Neuronal stem cell (in vitro differentiated cells): ENCODE measurements at regions not wholly inside any gene's neighbourhood (a gene's known extent, or its start where the extent isn't known, plus 50 kb on each side); places are given as distances from the start of the nearest gene placed in this dataset.

Experiments
- DNase-seq: peaks from one replicate; pipeline ENCODE4 v3.0.0-alpha.2; 2013; ENCODE audit warnings: low spot score
- H2AFZ ChIP-seq: one replicate; pipeline ENCODE4 v1.6.1; 2013; ENCODE audit warnings: mild to moderate bottlenecking, low read length, inconsistent platforms
- H2AK5ac ChIP-seq: 2 replicates; pipeline ENCODE4 v1.6.1; 2013; ENCODE audit warnings: low read depth, mild to moderate bottlenecking, inconsistent platforms, low read length, moderate library complexity, mixed read lengths
- H2BK120ac ChIP-seq: 2 replicates; pipeline ENCODE4 v1.6.1; 2013; ENCODE audit warnings: low read depth, mild to moderate bottlenecking, inconsistent platforms, low read length, moderate library complexity, mixed read lengths
- H2BK12ac ChIP-seq: one replicate; pipeline ENCODE4 v1.6.1; 2013; ENCODE audit warnings: low read length, inconsistent platforms
- H2BK15ac ChIP-seq: 2 replicates; pipeline ENCODE4 v1.6.1; 2013; ENCODE audit warnings: mild to moderate bottlenecking, low read length, inconsistent platforms, mixed read lengths
- H2BK5ac ChIP-seq: one replicate; pipeline ENCODE4 v1.6.1; 2013; ENCODE audit warnings: inconsistent platforms, mild to moderate bottlenecking, low read length, moderate library complexity
- H3K14ac ChIP-seq: one replicate; pipeline ENCODE4 v1.6.1; 2013; ENCODE audit warnings: low read length, inconsistent platforms
- H3K18ac ChIP-seq: 2 replicates; pipeline ENCODE4 v1.6.1; 2013; ENCODE audit warnings: low read length, inconsistent platforms
- H3K23ac ChIP-seq: 2 replicates; pipeline ENCODE4 v1.6.1; 2013; ENCODE audit warnings: low read depth, mild to moderate bottlenecking, mixed read lengths, low read length, inconsistent platforms; ENCODE audit not compliant: poor library complexity
- H3K27ac ChIP-seq: replicated peaks from 3 replicates; pipeline ENCODE4 v1.5.1; 2013; ENCODE audit warnings: low read length, inconsistent platforms
- H3K27me3 ChIP-seq, 3 experiments: 2 replicates each; pipeline ENCODE4 v1.6.1; 2013; ENCODE audit warnings: low read length in 3 of 3, mild to moderate bottlenecking in 2 of 3, inconsistent platforms in 1 of 3, low read depth in 1 of 3, mixed read lengths in 1 of 3, moderate library complexity in 1 of 3; ENCODE audit not compliant: control insufficient read depth in 3 of 3, insufficient read depth in 3 of 3
- H3K36me3 ChIP-seq, 2 donors: replicated peaks in 1 of 2; 2 replicates each; pipeline ENCODE4 v1.6.1; 2013; ENCODE audit warnings: low read length in 2 of 2; ENCODE audit not compliant: control insufficient read depth in 2 of 2, insufficient read depth in 2 of 2
- H3K4ac ChIP-seq: 2 replicates; pipeline ENCODE4 v1.6.1; 2013; ENCODE audit warnings: inconsistent platforms, mild to moderate bottlenecking, low read length, moderate library complexity
- H3K4me1 ChIP-seq, 2 donors: 1 replicate in 1 of 2; 2 replicates in 1 of 2; pipeline ENCODE4 v1.6.1; 2013; ENCODE audit warnings: low read length in 2 of 2, low read depth in 1 of 2; ENCODE audit not compliant: control insufficient read depth in 2 of 2, insufficient read depth in 1 of 2
- H3K4me2 ChIP-seq: one replicate; pipeline ENCODE4 v1.6.1; 2013; ENCODE audit warnings: mild to moderate bottlenecking, low read length, inconsistent platforms; ENCODE audit not compliant: insufficient read depth, poor library complexity, severe bottlenecking
- H3K4me3 ChIP-seq, 2 donors: 2 replicates each; pipeline ENCODE4 v1.5.1; 2013; ENCODE audit warnings: low read length in 2 of 2, mild to moderate bottlenecking in 2 of 2, inconsistent platforms in 1 of 2, moderate library complexity in 1 of 2
- H3K79me1 ChIP-seq: one replicate; pipeline ENCODE4 v1.6.1; 2013; ENCODE audit warnings: low read depth, mild to moderate bottlenecking, inconsistent platforms, low read length, moderate library complexity
- H3K9ac ChIP-seq: one replicate; pipeline ENCODE4 v1.6.1; 2013; ENCODE audit warnings: mild to moderate bottlenecking, low read depth, low read length, inconsistent platforms; ENCODE audit not compliant: poor library complexity
- H3K9me3 ChIP-seq, 2 donors: replicated peaks in 1 of 2; 2 replicates each; pipeline versions ENCODE3 to v1.6.1; 2013; ENCODE audit warnings: low read length in 2 of 2, mild to moderate bottlenecking in 2 of 2, inconsistent platforms in 1 of 2, low read depth in 1 of 2, mixed read lengths in 1 of 2, moderate library complexity in 1 of 2; ENCODE audit not compliant: control insufficient read depth in 2 of 2, insufficient read depth in 1 of 2
- H4K8ac ChIP-seq: one replicate; pipeline ENCODE4 v1.6.1; 2013; ENCODE audit warnings: low read depth, mild to moderate bottlenecking, inconsistent platforms, low read length, moderate library complexity
- H4K91ac ChIP-seq: one replicate; pipeline ENCODE4 v1.6.1; 2013; ENCODE audit warnings: low read length, low read depth, mild to moderate bottlenecking, inconsistent platforms; ENCODE audit not compliant: poor library complexity
- WGBS, 2 donors: extraction: QIAGEN DNeasy Blood & Tissue Kit; methylation state at CpG; one replicate each; pipeline ENCODE4 v1.1.7; 2013; ENCODE audit warnings: missing lambda C conversion rate in 2 of 2, mixed read lengths in 1 of 2; ENCODE audit not compliant: insufficient read length in 2 of 2, insufficient replicate concordance in 1 of 2; ENCODE audit errors: extremely low coverage in 2 of 2; 5-methylcytosine and 5-hydroxymethylcytosine counted together

DNA sequence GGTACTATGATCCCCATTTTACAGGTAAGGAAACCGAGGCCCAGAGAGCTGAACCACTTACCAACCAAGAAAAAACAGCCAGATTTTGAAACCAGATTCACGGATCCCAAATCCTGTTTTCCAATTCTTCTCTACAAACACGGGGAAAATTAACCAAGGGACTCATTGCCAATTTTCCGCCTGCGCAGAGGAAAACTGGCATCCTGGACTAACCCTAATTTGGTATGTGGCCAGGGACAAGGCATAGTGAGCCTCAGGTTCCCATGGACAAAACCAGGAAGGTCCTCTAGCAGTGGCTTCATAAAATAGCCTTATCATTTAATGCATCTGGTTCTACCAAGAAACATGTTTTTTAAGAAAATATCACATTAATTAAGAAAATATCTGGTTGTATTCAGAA is 517.3 kb downstream of the MED13L start:
- H3K79me1 ChIP-seq: no peaks in the 10 kb centered on the region
- no peak overlapping the region for H3K9ac ChIP-seq
- no peaks in the 10 kb centered on the region for H3K9me3 ChIP-seq
- H3K4ac ChIP-seq: no peak overlapping the region
- peaks cover 0 to 32% (median 0%) of the 10 kb centered on the region in 3 experiments for H3K27me3 ChIP-seq
- no peak overlapping the region for H2BK15ac ChIP-seq
- no peak overlapping the region for H4K91ac ChIP-seq
- no peak overlapping the region for H4K8ac ChIP-seq
- no peak overlapping the region for H3K18ac ChIP-seq
- no peak overlapping the region for H3K27ac ChIP-seq
- no peak overlapping the region for H2BK120ac ChIP-seq
- H3K4me2 ChIP-seq: no peak overlapping the region
- no peak overlapping the region for H3K4me3 ChIP-seq
- no peak overlapping the region for H3K14ac ChIP-seq
- H2AK5ac ChIP-seq: no peak overlapping the region
- H3K4me1 ChIP-seq: peaks cover 0 to 1% of the 10 kb centered on the region in 2 donors
- no peaks in the 10 kb centered on the region for H3K36me3 ChIP-seq
- H2BK5ac ChIP-seq: no peak overlapping the region
- WGBS, 2 donors: no CpG with 5 or more reads among the region's 5 CpGs
- H2AFZ ChIP-seq: no peak overlapping the region
- H3K23ac ChIP-seq: no peak overlapping the region
- H2BK12ac ChIP-seq: no peak overlapping the region
- DNase-seq: no peak

DNA sequence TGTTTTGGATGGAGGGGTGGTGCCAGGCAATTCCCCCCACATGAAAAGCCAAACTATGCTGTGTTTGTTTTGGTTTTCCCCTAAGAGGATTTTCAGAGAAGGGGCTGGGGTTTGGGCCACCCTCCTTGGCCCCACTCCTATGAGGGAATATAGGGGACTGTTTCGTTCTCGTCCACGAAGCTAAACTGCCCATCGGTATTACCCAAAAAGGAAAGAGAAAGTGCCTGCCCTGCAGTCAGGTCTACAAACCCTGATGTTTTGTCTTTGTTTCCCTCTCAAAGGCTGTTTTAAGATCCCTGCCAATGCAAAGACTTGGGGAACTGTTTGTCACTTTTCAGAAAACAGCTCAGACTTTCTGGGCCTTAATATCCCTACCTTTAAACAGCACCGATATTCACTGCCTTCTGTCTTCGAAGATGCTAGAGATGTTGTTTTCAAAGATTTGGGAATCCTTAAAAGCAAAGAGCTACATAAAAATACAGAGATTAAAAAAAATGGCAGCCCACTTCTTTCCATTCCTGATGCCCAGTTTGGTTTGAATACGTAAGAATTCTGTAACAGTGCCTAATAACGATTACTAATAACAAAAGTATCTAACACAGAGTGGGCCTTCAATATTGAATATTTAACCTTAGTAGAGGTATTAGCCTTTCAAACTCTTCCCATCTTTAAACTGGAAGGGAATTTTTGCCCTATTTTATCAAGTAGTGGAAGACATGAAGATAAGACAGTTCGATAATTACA is 518.4 kb downstream of the MED13L start:
- Histone ChIP-seq H3K27me3 (peaks cover 0 to 39% (median 0%) of the 10 kb centered on the region in 3 experiments), H3K4me1 (peaks cover 0 to 1% of the 10 kb centered on the region in 2 donors), H3K4me3 (no peak overlapping the region), H3K18ac (no peak overlapping the region), H3K4me2 (no peak overlapping the region), H2BK5ac (no peak overlapping the region), H4K91ac (no peak overlapping the region), H3K9me3 (no peaks in the 10 kb centered on the region), H3K79me1 (no peaks in the 10 kb centered on the region), H2AFZ (no peak overlapping the region), H2BK15ac (no peak overlapping the region), H2BK120ac (no peak overlapping the region), H3K23ac (no peak overlapping the region), H4K8ac (no peak overlapping the region), H3K36me3 (no peaks in the 10 kb centered on the region), H2AK5ac (no peak overlapping the region), H2BK12ac (no peak overlapping the region), H3K9ac (no peak overlapping the region), H3K14ac (no peak overlapping the region), H3K4ac (no peak overlapping the region), H3K27ac (no peak overlapping the region)
- DNase-seq: no peak
- WGBS, 2 donors: no CpG with 5 or more reads among the region's 9 CpGs

DNA sequence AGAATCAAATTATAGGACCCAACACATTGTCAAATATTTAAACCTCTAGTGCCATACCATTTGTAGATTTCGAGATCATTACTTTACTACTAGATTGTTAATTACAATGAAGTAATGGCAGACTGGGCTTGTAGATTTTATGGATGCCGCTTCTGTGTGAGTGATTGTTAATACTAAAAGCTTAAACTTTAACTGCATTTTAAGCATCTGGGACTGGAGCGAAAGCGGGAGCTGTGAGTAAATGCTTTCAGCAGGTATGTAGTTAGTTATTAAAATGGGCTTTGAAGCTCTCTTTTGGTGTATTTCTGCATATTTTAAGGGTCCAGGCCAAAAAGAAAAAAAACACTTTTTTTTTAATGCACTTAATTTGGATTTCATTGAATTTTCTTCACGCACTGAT is 519.3 kb downstream of the MED13L start:
- no peak overlapping the region for H3K9ac ChIP-seq
- H3K79me1 ChIP-seq: no peaks in the 10 kb centered on the region
- H3K18ac ChIP-seq: no peak overlapping the region
- H3K4ac ChIP-seq: no peak overlapping the region
- no peak overlapping the region for H3K23ac ChIP-seq
- H4K91ac ChIP-seq: no peak overlapping the region
- no CpG with 5 or more reads among the region's 5 CpGs for WGBS, 2 donors
- H2BK5ac ChIP-seq: no peak overlapping the region
- no peak overlapping the region for H2AK5ac ChIP-seq
- no peak overlapping the region for H4K8ac ChIP-seq
- H3K9me3 ChIP-seq: no peaks in the 10 kb centered on the region
- peaks cover 0 to 1% of the 10 kb centered on the region in 2 donors for H3K4me1 ChIP-seq
- no peak overlapping the region for H2BK12ac ChIP-seq
- no peak overlapping the region for H2BK120ac ChIP-seq
- no peak overlapping the region for H3K27ac ChIP-seq
- no peak for DNase-seq
- no peaks in the 10 kb centered on the region for H3K36me3 ChIP-seq
- no peak overlapping the region for H3K4me3 ChIP-seq
- H3K4me2 ChIP-seq: no peak overlapping the region
- no peak overlapping the region for H2BK15ac ChIP-seq
- no peak overlapping the region for H3K14ac ChIP-seq
- no peak overlapping the region for H2AFZ ChIP-seq
- H3K27me3 ChIP-seq: peaks cover 0 to 39% (median 0%) of the 10 kb centered on the region in 3 experiments

DNA sequence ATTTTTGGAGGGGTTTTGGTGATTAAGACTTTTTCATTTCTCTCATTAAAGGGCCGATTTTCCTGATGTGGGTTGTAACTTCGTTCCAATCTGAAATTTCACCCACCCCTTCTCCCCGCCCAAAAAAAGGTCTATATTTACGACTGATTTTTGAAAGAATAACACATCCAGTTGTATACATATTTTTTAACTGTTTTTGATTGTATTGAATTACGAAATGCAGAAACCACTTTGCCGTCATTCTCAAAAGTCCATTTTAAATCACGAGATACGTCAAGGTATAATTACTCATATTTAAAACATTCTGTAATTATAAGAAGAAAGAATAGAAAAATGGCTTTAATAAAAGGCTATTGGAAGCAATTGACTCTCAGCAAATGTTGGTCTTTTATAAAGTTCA is 520.7 kb downstream of the MED13L start:
- Histone ChIP-seq H3K23ac (no peak overlapping the region), H3K9me3 (no peaks in the 10 kb centered on the region), H2AFZ (no peak overlapping the region), H4K91ac (no peak overlapping the region), H3K4ac (no peak overlapping the region), H2BK12ac (no peak overlapping the region), H3K18ac (no peak overlapping the region), H3K79me1 (no peaks in the 10 kb centered on the region), H3K14ac (no peak overlapping the region), H3K4me3 (no peak overlapping the region), H2AK5ac (no peak overlapping the region), H3K9ac (no peak overlapping the region), H3K36me3 (no peaks in the 10 kb centered on the region), H4K8ac (no peak overlapping the region), H3K27ac (no peak overlapping the region), H2BK5ac (no peak overlapping the region), H3K4me2 (no peak overlapping the region), H2BK120ac (no peak overlapping the region), H3K4me1 (peaks cover 0 to 1% of the 10 kb centered on the region in 2 donors), H2BK15ac (no peak overlapping the region), H3K27me3 (peaks cover 0 to 39% (median 0%) of the 10 kb centered on the region in 3 experiments)
- no peak for DNase-seq
- no CpG with 5 or more reads among the region's 8 CpGs for WGBS, 2 donors
